Stimulated activated memory B cell treated with anti-CD40 and anti-IgM and Interleukin-4, amounts not matched to agents 10 μg/mL and 1 μg/mL and 100 μg/mL, for 72 hours (primary cell): ENCODE measurements at regions not wholly inside any gene's neighbourhood (a gene's known extent, or its start where the extent isn't known, plus 50 kb on each side); places are given as distances from the start of the nearest gene placed in this dataset.

Experiments used
- ATAC-seq: fragments of 150-1000 bp; cut with Tn5 transposase; 2 replicates; pipeline ENCODE4 v1.10.0; 2021
- H3K27ac Mint-ChIP-seq: one replicate; pipeline ENCODE4 v1.8.0; 2022; ENCODE audit warnings: mild to moderate bottlenecking, mixed read lengths
- H3K27me3 Mint-ChIP-seq: one replicate; pipeline ENCODE4 v1.8.0; 2022; ENCODE audit warnings: mixed read lengths
- H3K36me3 Mint-ChIP-seq: one replicate; pipeline ENCODE4 v1.8.0; 2022; ENCODE audit warnings: mixed read lengths
- H3K4me1 Mint-ChIP-seq: one replicate; pipeline ENCODE4 v1.8.0; 2022; ENCODE audit warnings: mixed read lengths
- H3K4me3 Mint-ChIP-seq: one replicate; pipeline ENCODE4 v1.8.0; 2022; ENCODE audit warnings: mild to moderate bottlenecking, moderate library complexity, mixed read lengths
- H3K9me3 Mint-ChIP-seq: one replicate; pipeline ENCODE4 v1.8.0; 2022; ENCODE audit warnings: mixed read lengths

GRCh38 chr1:117678246-117678977, 72.6 kb downstream of the TENT5C start:
- H3K27me3 Mint-ChIP-seq: no peaks in the 10 kb centered on the region
- no peaks in the 10 kb centered on the region for H3K36me3 Mint-ChIP-seq
- ATAC-seq: no peak
- H3K4me1 Mint-ChIP-seq: peaks cover 17% of the 10 kb centered on the region
- H3K27ac Mint-ChIP-seq: no peak overlapping the region
- no peak overlapping the region for H3K4me3 Mint-ChIP-seq
- H3K9me3 Mint-ChIP-seq: no peaks in the 10 kb centered on the region

- peaks cover 13% of the 10 kb centered on the region for H3K4me1 Mint-ChIP-seq
- no peaks in the 10 kb centered on the region for H3K9me3 Mint-ChIP-seq
- no peak overlapping the region for H3K4me3 Mint-ChIP-seq
- H3K27me3 Mint-ChIP-seq: no peaks in the 10 kb centered on the region
- ATAC-seq: no peak
- no peaks in the 10 kb centered on the region for H3K36me3 Mint-ChIP-seq
- H3K27ac Mint-ChIP-seq: no peak overlapping the region
Measured at GRCh38 chr1:117679299-117679698, 73.5 kb downstream of the TENT5C start.

DNA sequence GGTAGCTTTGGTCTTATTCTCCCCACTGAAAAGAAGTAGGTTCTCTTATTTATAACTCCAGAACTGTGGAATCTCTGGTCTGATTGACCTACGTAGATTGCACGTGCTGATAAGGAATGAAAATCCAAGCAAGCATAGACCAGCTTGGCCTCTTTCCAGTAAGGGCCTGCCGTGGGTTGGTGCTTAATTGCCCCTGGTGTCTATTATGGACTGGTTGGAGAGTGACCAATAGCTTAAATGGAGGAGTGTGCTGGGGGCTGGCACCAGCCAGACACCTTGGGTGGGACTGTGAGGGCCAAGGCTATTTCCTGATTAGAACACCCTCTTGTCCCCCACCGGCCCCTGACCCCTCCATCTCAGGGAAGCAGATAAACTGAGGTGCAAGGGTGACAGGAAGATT, 74.0 kb downstream of the TENT5C start:
- H3K9me3 Mint-ChIP-seq: no peaks in the 10 kb centered on the region
- H3K4me1 Mint-ChIP-seq: peaks cover 8% of the 10 kb centered on the region
- H3K27me3 Mint-ChIP-seq: no peaks in the 10 kb centered on the region
- no peak overlapping the region for H3K27ac Mint-ChIP-seq
- H3K36me3 Mint-ChIP-seq: no peaks in the 10 kb centered on the region
- ATAC-seq: no peak
- no peak overlapping the region for H3K4me3 Mint-ChIP-seq

- peaks cover 6% of the 10 kb centered on the region for H3K4me1 Mint-ChIP-seq
- peaks cover 4% of the 10 kb centered on the region for H3K27me3 Mint-ChIP-seq
- no peak overlapping the region for H3K4me3 Mint-ChIP-seq
- H3K36me3 Mint-ChIP-seq: no peaks in the 10 kb centered on the region
- ATAC-seq: no peak
- no peak overlapping the region for H3K27ac Mint-ChIP-seq
- H3K9me3 Mint-ChIP-seq: no peaks in the 10 kb centered on the region
Measured at GRCh38 chr1:117680316-117681002, 74.6 kb downstream of the TENT5C start.

- H3K27ac Mint-ChIP-seq: no peak overlapping the region
- ATAC-seq: no peak
- H3K9me3 Mint-ChIP-seq: no peaks in the 10 kb centered on the region
- no peak overlapping the region for H3K4me3 Mint-ChIP-seq
- H3K36me3 Mint-ChIP-seq: no peaks in the 10 kb centered on the region
- H3K4me1 Mint-ChIP-seq: peaks cover 6% of the 10 kb centered on the region
- H3K27me3 Mint-ChIP-seq: peaks cover 10% of the 10 kb centered on the region
Measured at GRCh38 chr1:117681093-117681900, 75.4 kb downstream of the TENT5C start.

- H3K4me1 Mint-ChIP-seq: peaks cover 6% of the 10 kb centered on the region
- H3K27ac Mint-ChIP-seq: no peak overlapping the region
- peaks cover 10% of the 10 kb centered on the region for H3K27me3 Mint-ChIP-seq
- no peaks in the 10 kb centered on the region for H3K9me3 Mint-ChIP-seq
- ATAC-seq: no peak
- H3K36me3 Mint-ChIP-seq: no peaks in the 10 kb centered on the region
- no peak overlapping the region for H3K4me3 Mint-ChIP-seq
Measured at GRCh38 chr1:117681901-117682250, 76.0 kb downstream of the TENT5C start.

DNA sequence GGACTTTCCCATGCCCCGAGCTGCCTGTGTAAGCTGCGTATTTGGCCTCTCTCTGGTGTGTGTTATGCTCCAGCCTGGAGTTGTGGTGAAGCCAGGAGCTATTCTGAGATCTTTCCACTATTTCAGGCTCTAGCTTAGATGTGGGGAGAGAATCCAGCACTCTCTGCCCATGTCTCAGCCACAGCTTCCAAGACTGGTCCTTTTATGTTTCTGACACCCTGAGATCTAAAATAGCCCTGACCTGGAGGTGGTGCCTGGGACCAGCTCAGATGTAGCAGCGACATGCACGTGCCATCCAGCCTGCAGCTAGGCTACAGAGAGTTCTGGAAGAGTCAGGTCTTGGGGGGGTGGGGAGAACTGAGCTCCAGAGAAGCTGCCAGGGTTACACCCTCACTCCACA, 76.5 kb downstream of the TENT5C start:
- Mint-ChIP-seq H3K4me3 (no peak overlapping the region), H3K27me3 (peaks cover 10% of the 10 kb centered on the region), H3K27ac (no peak overlapping the region), H3K36me3 (no peaks in the 10 kb centered on the region), H3K9me3 (no peaks in the 10 kb centered on the region), H3K4me1 (peaks cover 6% of the 10 kb centered on the region)
- no peak for ATAC-seq

GRCh38 chr1:117683571-117684285, 77.9 kb downstream of the TENT5C start:
- H3K27me3 Mint-ChIP-seq: peaks cover 10% of the 10 kb centered on the region
- H3K27ac Mint-ChIP-seq: no peak overlapping the region
- no peak overlapping the region for H3K4me3 Mint-ChIP-seq
- no peaks in the 10 kb centered on the region for H3K9me3 Mint-ChIP-seq
- no peak for ATAC-seq
- peaks cover 6% of the 10 kb centered on the region for H3K4me1 Mint-ChIP-seq
- no peaks in the 10 kb centered on the region for H3K36me3 Mint-ChIP-seq

- Mint-ChIP-seq H3K27me3 (peaks cover 10% of the 10 kb centered on the region), H3K9me3 (no peaks in the 10 kb centered on the region), H3K4me3 (no peak overlapping the region), H3K36me3 (no peaks in the 10 kb centered on the region), H3K4me1 (peaks cover 6% of the 10 kb centered on the region), H3K27ac (no peak overlapping the region)
- peak; percentile 27 for ATAC-seq
Measured at GRCh38 chr1:117685936-117686806, 80.3 kb downstream of the TENT5C start.

- Mint-ChIP-seq H3K4me1 (peaks cover 6% of the 10 kb centered on the region), H3K27me3 (peaks cover 10% of the 10 kb centered on the region), H3K27ac (no peak overlapping the region), H3K9me3 (no peaks in the 10 kb centered on the region), H3K36me3 (no peaks in the 10 kb centered on the region), H3K4me3 (no peak overlapping the region)
- no peak for ATAC-seq
Measured at GRCh38 chr1:117686907-117687306, 81.1 kb downstream of the TENT5C start.

DNA sequence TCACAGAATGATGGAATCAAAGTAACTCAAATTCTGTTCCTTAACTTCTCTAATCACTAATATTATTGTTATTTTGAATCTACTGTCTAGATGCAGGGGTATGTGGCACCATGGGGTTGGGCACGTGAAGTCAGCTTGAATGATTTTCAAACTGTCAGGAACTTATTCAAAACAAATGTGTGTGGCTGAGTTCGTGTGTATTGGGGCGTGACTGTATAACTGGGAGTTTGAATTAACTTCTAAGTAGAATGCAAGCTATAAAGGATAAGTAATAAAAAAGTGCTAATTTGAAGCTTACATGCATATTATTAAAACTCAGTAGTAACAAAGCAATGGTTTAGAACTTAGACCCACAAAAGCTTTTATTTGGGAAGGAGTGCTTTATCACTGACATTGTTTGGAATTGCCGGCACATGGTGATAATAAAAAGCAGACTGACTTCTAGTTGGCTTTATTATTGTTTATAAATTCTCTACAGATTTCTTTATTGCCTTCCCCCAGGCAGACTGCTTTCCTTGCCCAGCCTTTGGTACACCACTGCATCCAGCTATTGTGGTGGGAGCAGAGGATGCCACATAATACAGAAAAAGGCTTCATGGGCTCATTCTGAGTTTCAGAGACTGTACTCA, 84.3 kb downstream of the TENT5C start:
- Mint-ChIP-seq H3K27me3 (peaks cover 17% of the 10 kb centered on the region), H3K9me3 (no peaks in the 10 kb centered on the region), H3K4me1 (peaks cover 8% of the 10 kb centered on the region), H3K27ac (no peak overlapping the region), H3K36me3 (no peaks in the 10 kb centered on the region), H3K4me3 (no peak overlapping the region)
- no peak for ATAC-seq

GRCh38 chr1:117691942-117692341, 86.1 kb downstream of the TENT5C start:
- Mint-ChIP-seq H3K4me1 (peaks cover 8% of the 10 kb centered on the region), H3K36me3 (no peaks in the 10 kb centered on the region), H3K4me3 (no peak overlapping the region), H3K27ac (no peak overlapping the region), H3K9me3 (no peaks in the 10 kb centered on the region), H3K27me3 (peaks cover 9% of the 10 kb centered on the region)
- ATAC-seq: no peak

DNA sequence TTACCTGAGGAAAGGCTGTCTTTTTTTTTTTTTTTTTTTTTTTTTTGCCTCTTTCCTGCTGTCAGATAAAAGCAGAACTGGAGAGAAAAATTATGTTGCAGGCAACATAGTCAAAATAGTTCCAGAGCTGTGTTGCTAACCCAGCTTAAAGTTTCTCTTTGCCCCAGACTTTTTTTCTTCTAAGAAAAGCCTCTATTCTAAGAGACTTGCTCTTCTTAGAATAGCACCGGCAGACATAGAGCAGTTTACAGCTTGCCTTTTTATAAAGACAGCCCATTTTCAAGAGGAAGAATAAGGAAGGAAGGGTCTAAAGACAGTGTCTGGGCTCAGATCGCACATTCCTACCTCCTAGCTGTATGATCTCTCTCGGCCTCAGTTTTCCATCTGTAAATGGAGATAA, 88.7 kb downstream of the TENT5C start:
- H3K9me3 Mint-ChIP-seq: no peaks in the 10 kb centered on the region
- no peaks in the 10 kb centered on the region for H3K36me3 Mint-ChIP-seq
- no peak overlapping the region for H3K4me3 Mint-ChIP-seq
- no peak for ATAC-seq
- no peak overlapping the region for H3K27ac Mint-ChIP-seq
- H3K27me3 Mint-ChIP-seq: peaks cover 21% of the 10 kb centered on the region
- H3K4me1 Mint-ChIP-seq: peaks cover 8% of the 10 kb centered on the region
